Tibial nerve (tissue), 4 donors: ENCODE measurements at regions not wholly inside any gene's neighbourhood (a gene's known extent, or its start where the extent isn't known, plus 50 kb on each side); places are given as distances from the start of the nearest gene placed in this dataset.
"Not testable (repeated sequence)": the region's sequence is repeated elsewhere in the genome, so short reads cannot be mapped to it uniquely, and the experiment has no call there.

Experiments used
- DNase-seq, 2 donors: peaks; one replicate each; pipeline ENCODE4 v3.0.0-alpha.2; 2019; ENCODE audit warnings: low spot score in 2 of 2
- H3K27ac ChIP-seq, 4 donors: fragments of 200-600 bp; sonication (generic) in 3 of 4; one replicate each; pipeline ENCODE4 v1.5.1; 2017 to 2019; ENCODE audit warnings: mild to moderate bottlenecking in 1 of 4
- H3K27me3 ChIP-seq, 2 donors: fragments of 200-600 bp; sonication (generic) in 1 of 2; one replicate each; pipeline versions ENCODE4 v1.5.1 to v1.6.0; 2017 to 2019
- H3K36me3 ChIP-seq, 3 donors: fragments of 200-600 bp; sonication (generic); one replicate each; pipeline ENCODE4 v1.5.1; 2018 to 2019
- H3K4me1 ChIP-seq, 4 donors: fragments of 200-600 bp; sonication (generic) in 3 of 4; one replicate each; pipeline ENCODE4 v1.5.1; 2017 to 2019
- H3K4me3 ChIP-seq, 4 donors: fragments of 200-600 bp; sonication (generic) in 3 of 4; one replicate each; pipeline ENCODE4 v1.5.1; 2017 to 2019; ENCODE audit warnings: mild to moderate bottlenecking in 1 of 4, moderate library complexity in 1 of 4
- H3K9me3 ChIP-seq, 4 donors: fragments of 200-600 bp; sonication (generic) in 3 of 4; one replicate each; pipeline ENCODE4 v1.5.1; 2017 to 2019
- EP300 ChIP-seq, 2 donors: sonication (generic); formaldehyde crosslinking; IDR thresholded peaks; one replicate each; pipeline ENCODE4 v1.6.1; 2017; ENCODE audit warnings: antibody characterized with exemption in 2 of 2, mild to moderate bottlenecking in 1 of 2
- POLR2A ChIP-seq, 2 donors: fragments of 450-650 bp; IDR thresholded peaks; one replicate each; pipeline ENCODE4 v1.6.1; 2017; ENCODE audit warnings: antibody characterized with exemption in 2 of 2, mild to moderate bottlenecking in 2 of 2, moderate library complexity in 2 of 2
- WGBS, 2 donors: methylation state at CpG; one replicate each; pipeline ENCODE4 v1.1.5; 2018; 5-methylcytosine and 5-hydroxymethylcytosine counted together
- TF ChIP-seq, protein P1 (sequence below), 5 experiments: fragments of 200-600 bp in 3 of 5; fragments of 450-650 bp in 2 of 5; sonication (generic) in 3 of 5; IDR thresholded peaks; one replicate each; pipeline ENCODE4 v1.5.1; 2016 to 2019; ENCODE audit warnings: antibody characterized with exemption in 5 of 5, mild to moderate bottlenecking in 3 of 5, moderate library complexity in 2 of 5

DNA sequence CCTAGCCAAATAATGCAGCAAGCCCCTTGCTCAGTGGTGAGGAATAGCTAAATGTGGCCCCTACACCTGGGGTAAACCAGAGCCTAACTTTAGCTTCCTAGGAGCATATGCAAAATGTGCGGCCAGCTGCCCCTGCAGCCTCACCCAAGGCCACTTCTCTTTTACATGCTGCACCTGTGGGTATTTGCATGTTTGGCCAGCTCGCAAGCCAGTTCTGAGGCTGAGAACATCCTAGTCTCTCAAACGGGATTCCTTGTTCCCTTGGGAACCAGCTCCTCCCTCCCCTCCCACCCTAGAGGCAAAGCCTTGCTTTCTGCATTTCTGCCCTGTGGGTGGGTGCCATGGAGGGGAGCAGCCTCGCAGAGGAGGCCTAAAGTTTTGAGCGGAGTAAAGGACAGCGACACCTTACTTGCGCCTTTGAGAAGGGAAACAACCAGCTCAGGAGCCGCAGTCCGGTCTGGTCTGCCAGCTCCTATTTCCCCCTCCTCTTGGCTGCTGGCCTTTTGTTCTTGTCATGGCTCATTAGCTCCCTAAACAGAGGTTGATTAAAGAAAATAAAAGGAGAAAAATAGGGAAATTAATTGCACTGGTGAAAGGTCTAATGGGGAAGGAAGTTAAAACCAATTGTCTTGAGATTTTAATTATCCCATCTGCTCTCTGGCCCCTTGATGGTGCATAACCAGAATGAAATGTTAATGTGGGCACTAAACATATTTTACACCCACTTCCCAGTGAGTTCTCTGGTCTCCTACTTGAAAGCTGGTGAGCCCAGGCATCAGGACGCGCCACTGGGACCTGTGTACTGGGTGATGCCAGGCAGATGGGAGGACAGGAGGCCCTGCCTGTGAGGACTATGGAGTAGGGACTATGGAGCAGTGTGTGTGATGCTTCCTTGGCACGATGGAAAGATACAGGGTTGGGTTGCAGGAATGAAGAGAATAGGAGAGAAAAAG is 68.7 kb downstream of the TEX35 start:
- WGBS, 2 donors = 54 to 64% methylated on average over 12 of the region's 12 CpGs
- no peak for DNase-seq
- Histone ChIP-seq H3K4me3 (no peak overlapping the region), H3K27ac (no peak overlapping the region), H3K36me3 (no peaks in the 10 kb centered on the region), H3K27me3 (no peaks in the 10 kb centered on the region), H3K9me3 (no peaks in the 10 kb centered on the region), H3K4me1 (no peaks in the 10 kb centered on the region)
- TF ChIP-seq POLR2A (IDR thresholded peaks at IDR 0.05) (no peak), EP300 (IDR thresholded peaks at IDR 0.05) (no peak)
- TF ChIP-seq, protein P1, sequence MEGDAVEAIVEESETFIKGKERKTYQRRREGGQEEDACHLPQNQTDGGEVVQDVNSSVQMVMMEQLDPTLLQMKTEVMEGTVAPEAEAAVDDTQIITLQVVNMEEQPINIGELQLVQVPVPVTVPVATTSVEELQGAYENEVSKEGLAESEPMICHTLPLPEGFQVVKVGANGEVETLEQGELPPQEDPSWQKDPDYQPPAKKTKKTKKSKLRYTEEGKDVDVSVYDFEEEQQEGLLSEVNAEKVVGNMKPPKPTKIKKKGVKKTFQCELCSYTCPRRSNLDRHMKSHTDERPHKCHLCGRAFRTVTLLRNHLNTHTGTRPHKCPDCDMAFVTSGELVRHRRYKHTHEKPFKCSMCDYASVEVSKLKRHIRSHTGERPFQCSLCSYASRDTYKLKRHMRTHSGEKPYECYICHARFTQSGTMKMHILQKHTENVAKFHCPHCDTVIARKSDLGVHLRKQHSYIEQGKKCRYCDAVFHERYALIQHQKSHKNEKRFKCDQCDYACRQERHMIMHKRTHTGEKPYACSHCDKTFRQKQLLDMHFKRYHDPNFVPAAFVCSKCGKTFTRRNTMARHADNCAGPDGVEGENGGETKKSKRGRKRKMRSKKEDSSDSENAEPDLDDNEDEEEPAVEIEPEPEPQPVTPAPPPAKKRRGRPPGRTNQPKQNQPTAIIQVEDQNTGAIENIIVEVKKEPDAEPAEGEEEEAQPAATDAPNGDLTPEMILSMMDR (IDR thresholded peaks at IDR 0.05) = no peak

DNA sequence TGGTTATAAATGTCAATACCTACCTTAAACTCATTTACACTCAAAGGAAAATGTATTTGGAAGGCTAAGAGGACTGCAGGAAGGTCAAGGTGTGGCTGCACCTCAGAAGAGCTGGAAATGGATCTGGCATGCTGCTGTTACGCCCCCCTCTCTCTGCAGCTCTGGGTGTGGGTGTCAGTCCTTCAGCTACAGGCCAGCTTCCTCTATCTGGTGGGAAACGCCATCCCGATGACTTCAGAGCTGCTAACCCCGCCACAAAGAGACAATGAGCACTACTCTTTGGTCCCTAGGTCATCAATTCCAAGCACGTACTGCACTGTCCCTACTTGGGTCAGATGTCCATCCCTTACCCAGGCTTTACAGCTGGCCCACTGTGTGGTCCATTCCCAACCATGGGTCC is 74.2 kb downstream of the TEX35 start:
- no peak for DNase-seq
- TF ChIP-seq POLR2A (IDR thresholded peaks at IDR 0.05) (no peak), EP300 (IDR thresholded peaks at IDR 0.05) (no peak)
- TF ChIP-seq, protein P1 (IDR thresholded peaks at IDR 0.05) = no peak
- Histone ChIP-seq H3K27ac (no peak overlapping the region), H3K4me1 (no peaks in the 10 kb centered on the region), H3K27me3 (no peaks in the 10 kb centered on the region), H3K4me3 (no peak overlapping the region), H3K9me3 (no peaks in the 10 kb centered on the region), H3K36me3 (no peaks in the 10 kb centered on the region)
- 71 to 97% methylated on average over 4 to 5 of the region's 5 CpGs for WGBS, 2 donors

DNA sequence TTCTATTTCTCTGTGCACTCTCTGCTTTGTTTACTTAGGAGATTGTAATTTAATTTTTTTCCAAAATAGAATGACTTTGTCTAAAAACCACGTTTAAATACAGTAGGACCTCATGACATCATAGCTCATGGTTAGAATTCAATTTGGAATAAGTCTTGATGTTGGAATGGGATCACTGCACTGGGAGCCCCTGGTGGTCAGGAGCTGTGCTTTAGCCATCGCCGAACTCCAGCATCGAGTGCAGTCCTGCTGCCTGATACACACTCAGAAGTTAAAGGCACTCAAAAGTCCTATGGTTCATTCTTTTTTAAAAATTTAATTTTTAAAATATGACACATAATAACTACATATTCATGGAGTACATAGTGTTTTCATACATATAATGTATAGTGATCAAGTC is 75.1 kb downstream of the TEX35 start:
- Histone ChIP-seq H3K9me3 (no peaks in the 10 kb centered on the region), H3K36me3 (no peaks in the 10 kb centered on the region), H3K27me3 (no peaks in the 10 kb centered on the region), H3K4me1 (no peaks in the 10 kb centered on the region), H3K4me3 (no peak overlapping the region), H3K27ac (no peak overlapping the region)
- DNase-seq = no peak
- no peak for TF ChIP-seq EP300 (IDR thresholded peaks at IDR 0.05)
- TF ChIP-seq, protein P1 (IDR thresholded peaks at IDR 0.05) = no peak
- no peak for TF ChIP-seq POLR2A (IDR thresholded peaks at IDR 0.05)
- WGBS, 2 donors = 70 to 75% methylated on average over 4 of the region's 4 CpGs

DNA sequence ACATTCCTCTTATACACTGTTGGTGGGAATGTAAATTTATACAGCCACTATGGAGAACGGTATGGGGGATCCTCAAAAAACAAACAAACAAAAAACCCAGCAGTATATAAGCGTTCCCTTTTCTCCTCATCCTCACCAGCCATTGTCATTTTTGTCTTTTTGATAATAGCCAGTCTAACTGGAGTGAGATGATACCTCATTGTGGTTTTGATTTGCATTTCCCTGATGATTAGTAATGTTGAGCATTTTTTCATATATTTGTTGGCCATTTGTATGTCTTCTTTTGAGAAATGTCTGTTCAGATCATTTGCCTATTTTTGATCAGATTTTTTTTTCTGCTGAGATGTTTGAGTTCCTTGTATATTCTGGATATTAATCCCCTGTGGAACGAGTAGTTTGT is 76.1 kb downstream of the TEX35 start:
- H3K4me3 ChIP-seq, H3K27me3 ChIP-seq, H3K4me1 ChIP-seq, H3K9me3 ChIP-seq, DNase-seq, H3K36me3 ChIP-seq, H3K27ac ChIP-seq: not testable (repeated sequence)
- 66 to 79% methylated on average over 3 of the region's 3 CpGs for WGBS, 2 donors

DNA sequence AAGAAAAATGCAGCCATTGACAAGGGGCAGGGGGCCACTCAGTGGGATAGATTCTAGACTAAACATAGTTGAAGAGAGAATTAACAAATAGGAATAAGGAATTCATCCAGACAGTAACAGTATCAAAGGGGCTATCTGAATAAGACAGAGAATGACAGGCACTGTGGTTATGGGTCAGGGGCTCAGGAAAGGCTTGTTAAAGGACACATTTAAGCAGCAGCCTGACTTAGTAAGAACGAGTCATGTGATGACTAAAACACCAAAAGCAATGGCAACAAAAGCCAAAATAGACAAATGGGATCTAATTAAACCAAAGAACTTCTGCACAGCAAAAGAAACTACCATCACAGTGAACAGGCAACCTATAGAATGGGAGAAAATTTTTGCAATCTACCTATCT is 78.9 kb downstream of the TEX35 start:
- not testable (repeated sequence) for H3K4me3 ChIP-seq, H3K27me3 ChIP-seq, H3K27ac ChIP-seq, H3K36me3 ChIP-seq, H3K9me3 ChIP-seq, DNase-seq
- peaks cover 0 to 19% (median 11%) of the 10 kb centered on the region in 4 donors for H3K4me1 ChIP-seq
- 92 to 96% methylated on average over 1 of the region's 1 CpG for WGBS, 2 donors

DNA sequence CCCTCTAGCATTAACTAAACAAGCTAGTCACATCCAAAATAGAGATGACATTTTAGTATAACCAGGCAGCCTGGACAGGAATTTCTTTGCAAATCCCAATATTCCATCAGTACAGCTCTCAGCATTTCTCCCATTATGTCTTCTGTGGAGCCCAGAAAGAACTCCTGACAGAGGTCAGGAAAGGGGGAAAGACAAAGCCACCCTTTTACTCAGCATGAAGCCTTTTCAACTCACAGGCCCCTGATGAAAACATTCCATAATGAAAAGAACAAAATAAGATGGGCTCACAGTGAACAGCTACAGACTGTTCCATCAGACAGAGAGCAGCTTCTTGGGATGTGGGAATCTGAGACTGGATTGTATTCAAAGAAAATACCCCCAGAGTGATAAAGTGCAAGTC is 80.6 kb downstream of the TEX35 start:
- no peak for DNase-seq
- H3K4me1 ChIP-seq = peaks cover 0 to 19% (median 11%) of the 10 kb centered on the region in 4 donors
- no peaks in the 10 kb centered on the region for H3K36me3 ChIP-seq
- no peak for TF ChIP-seq POLR2A (IDR thresholded peaks at IDR 0.05)
- TF ChIP-seq, protein P1 (IDR thresholded peaks at IDR 0.05) = no peak
- no peaks in the 10 kb centered on the region for H3K27me3 ChIP-seq
- peak overlapping the region; percentile 13 to 67 (median 40) for H3K27ac ChIP-seq
- H3K4me3 ChIP-seq = no peak overlapping the region
- no peaks in the 10 kb centered on the region for H3K9me3 ChIP-seq
